ENCODE measurements at regions not wholly inside any gene's neighbourhood (a gene's known extent, or its start where the extent isn't known, plus 50 kb on each side); places are given as distances from the start of the nearest gene placed in this dataset.

GRCh38 chr6:127026247-127026646 lies 92.2 kb upstream of the RSPO3 start:
- TF ChIP-seq, protein P1, sequence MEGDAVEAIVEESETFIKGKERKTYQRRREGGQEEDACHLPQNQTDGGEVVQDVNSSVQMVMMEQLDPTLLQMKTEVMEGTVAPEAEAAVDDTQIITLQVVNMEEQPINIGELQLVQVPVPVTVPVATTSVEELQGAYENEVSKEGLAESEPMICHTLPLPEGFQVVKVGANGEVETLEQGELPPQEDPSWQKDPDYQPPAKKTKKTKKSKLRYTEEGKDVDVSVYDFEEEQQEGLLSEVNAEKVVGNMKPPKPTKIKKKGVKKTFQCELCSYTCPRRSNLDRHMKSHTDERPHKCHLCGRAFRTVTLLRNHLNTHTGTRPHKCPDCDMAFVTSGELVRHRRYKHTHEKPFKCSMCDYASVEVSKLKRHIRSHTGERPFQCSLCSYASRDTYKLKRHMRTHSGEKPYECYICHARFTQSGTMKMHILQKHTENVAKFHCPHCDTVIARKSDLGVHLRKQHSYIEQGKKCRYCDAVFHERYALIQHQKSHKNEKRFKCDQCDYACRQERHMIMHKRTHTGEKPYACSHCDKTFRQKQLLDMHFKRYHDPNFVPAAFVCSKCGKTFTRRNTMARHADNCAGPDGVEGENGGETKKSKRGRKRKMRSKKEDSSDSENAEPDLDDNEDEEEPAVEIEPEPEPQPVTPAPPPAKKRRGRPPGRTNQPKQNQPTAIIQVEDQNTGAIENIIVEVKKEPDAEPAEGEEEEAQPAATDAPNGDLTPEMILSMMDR (IDR thresholded peaks at IDR 0.05), result no peak
- Histone ChIP-seq H3K9me3 (no peaks in the 10 kb centered on the region), H3K36me3 (ENCODE audit: low read depth) (no peaks in the 10 kb centered on the region), H3K4me1 (ENCODE audit: low read depth) (peaks cover 5% of the 10 kb centered on the region), H3K4me3 (no peak overlapping the region)
- intact Hi-C loops (cut with DNase I, micrococcal nuclease), result no loop called here
- DNase-seq, result no peak
- ATAC-seq, result no peak

DNA sequence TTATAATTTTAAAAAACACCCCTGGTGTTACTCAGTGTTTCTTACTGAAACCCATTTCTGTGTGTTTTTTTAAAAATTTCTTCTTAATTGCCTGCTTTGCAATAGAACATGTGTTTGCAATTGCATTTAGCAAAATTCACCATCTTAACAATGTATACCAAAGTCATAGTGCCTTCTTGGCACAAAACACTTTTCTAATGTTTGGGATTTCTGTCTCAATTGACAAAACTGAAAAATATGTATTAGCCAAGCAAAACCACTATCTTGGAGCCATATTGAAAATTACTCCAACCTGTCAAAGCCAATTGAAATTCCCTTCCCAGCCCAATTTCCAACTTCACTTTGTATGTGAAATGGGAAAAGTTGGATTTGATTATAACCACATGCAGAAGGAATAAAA lies 88.4 kb upstream of the RSPO3 start:
- no peak for ATAC-seq
- intact Hi-C loops (cut with DNase I, micrococcal nuclease), result no loop called here
- H3K9me3 ChIP-seq, result no peaks in the 10 kb centered on the region

GRCh38 chr6:127030836-127031235 lies 87.6 kb upstream of the RSPO3 start:
- TF ChIP-seq, protein P1 (IDR thresholded peaks at IDR 0.05), result no peak
- Histone ChIP-seq H3K9me3 (no peaks in the 10 kb centered on the region), H3K36me3 (ENCODE audit: low read depth) (no peaks in the 10 kb centered on the region), H3K4me1 (ENCODE audit: low read depth) (no peaks in the 10 kb centered on the region), H3K4me3 (no peak overlapping the region)
- no peak for ATAC-seq
- no peak for DNase-seq
- intact Hi-C loops (cut with DNase I, micrococcal nuclease), result no loop called here

More for the DNA sequence above, 88.4 kb upstream of the RSPO3 start:
- H3K36me3 ChIP-seq (ENCODE audit: low read depth), result no peaks in the 10 kb centered on the region
- TF ChIP-seq, protein P1 (IDR thresholded peaks at IDR 0.05), result no peak
- H3K4me1 ChIP-seq (ENCODE audit: low read depth), result no peaks in the 10 kb centered on the region
- H3K4me3 ChIP-seq, result no peak overlapping the region
- DNase-seq, result no peak

GRCh38 chr6:127031511-127031910 lies 87.0 kb upstream of the RSPO3 start:
- Histone ChIP-seq H3K4me1 (ENCODE audit: low read depth) (no peaks in the 10 kb centered on the region), H3K36me3 (ENCODE audit: low read depth) (no peaks in the 10 kb centered on the region), H3K4me3 (no peak overlapping the region), H3K9me3 (no peaks in the 10 kb centered on the region)
- intact Hi-C loops (cut with DNase I, micrococcal nuclease), result no loop called here
- TF ChIP-seq, protein P1 (IDR thresholded peaks at IDR 0.05), result no peak
- no peak for ATAC-seq
- no peak for DNase-seq

GRCh38 chr6:127032971-127033370 lies 85.5 kb upstream of the RSPO3 start:
- Histone ChIP-seq H3K4me3 (no peak overlapping the region), H3K4me1 (ENCODE audit: low read depth) (no peaks in the 10 kb centered on the region), H3K9me3 (no peaks in the 10 kb centered on the region), H3K36me3 (ENCODE audit: low read depth) (no peaks in the 10 kb centered on the region)
- no peak for DNase-seq
- no peak for ATAC-seq
- TF ChIP-seq, protein P1 (IDR thresholded peaks at IDR 0.05), result no peak
- intact Hi-C loops (cut with DNase I, micrococcal nuclease), result no loop called here

DNA sequence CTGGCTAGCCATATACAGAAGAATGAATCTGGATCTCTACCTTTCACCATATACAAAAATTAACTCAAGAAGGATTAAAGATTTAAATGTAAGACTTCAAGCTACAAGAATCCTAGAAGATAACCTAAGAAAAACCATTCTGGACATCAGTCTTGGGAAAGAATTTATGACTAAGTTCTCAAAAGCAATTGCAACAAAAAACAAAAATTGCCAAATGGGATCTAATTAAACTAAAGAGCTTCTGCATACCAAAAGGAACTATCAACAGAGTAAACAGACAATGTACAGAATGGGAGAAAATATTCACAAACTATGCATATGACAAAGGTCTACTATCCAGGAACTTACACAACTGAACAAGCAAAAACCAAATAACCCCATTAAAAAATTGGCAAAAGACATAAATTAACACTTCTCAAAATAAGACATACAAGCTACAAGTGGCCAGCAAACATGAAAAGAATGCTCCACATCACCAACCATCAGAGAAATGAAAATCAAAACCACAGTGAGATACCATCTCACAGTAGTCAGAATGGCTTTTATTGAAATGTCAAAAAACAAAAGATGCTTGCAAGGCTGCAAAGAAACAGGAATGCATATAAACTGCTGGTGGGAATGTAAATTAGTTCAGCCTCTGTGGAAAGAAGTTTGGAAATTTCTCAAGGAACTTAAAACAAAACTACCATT lies 66.8 kb upstream of the RSPO3 start:
- ATAC-seq (no peak), DNase-seq (no peak)
- H3K36me3 ChIP-seq (ENCODE audit: low read depth), result no peaks in the 10 kb centered on the region
- H3K9me3 ChIP-seq, result no peaks in the 10 kb centered on the region
- intact Hi-C loops (cut with DNase I, micrococcal nuclease), result no loop called here
- no peaks in the 10 kb centered on the region for H3K4me1 ChIP-seq (ENCODE audit: low read depth)
- no peak overlapping the region for H3K4me3 ChIP-seq
- TF ChIP-seq, protein P1 (IDR thresholded peaks at IDR 0.05), result no peak
